ENCODE measurements at regions not wholly inside any gene's neighbourhood (a gene's known extent, or its start where the extent isn't known, plus 50 kb on each side); places are given as distances from the start of the nearest gene placed in this dataset.

DNA sequence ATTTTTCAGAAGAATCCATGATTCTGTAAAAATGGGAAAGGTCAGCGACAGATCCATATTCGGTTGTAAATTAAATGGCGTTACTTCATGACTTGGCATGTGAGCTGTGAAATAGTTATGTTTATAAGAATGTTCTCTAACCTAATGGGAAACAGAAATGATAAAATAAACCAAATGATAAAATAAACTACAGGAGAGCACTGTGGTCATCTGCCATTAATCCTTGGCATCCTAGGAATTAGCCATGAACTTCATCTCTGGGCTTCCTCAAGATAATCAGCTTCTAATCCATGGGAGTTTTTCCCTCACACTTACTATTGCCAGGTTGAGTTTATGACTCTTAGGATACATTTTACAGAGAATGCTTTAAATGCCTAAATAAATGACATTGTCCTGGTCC, 94.6 kb upstream of the SLC30A5 start:
- Histone ChIP-seq H3K9me3 (ENCODE audit: control insufficient read depth, insufficient read depth, low read depth, low read length) (no peaks in the 10 kb centered on the region), H3K27ac (ENCODE audit: extremely low read depth, low read depth, low read length) (no peak overlapping the region), H3K36me3 (ENCODE audit: control insufficient read depth in 2 of 2, insufficient read depth in 1 of 2, low read length in 2 of 2) (no peaks in the 10 kb centered on the region), H3K4me3 (ENCODE audit: low read depth, low read length) (no peak overlapping the region), H3K4me1 (ENCODE audit: control insufficient read depth, insufficient read depth, low read length) (no peaks in the 10 kb centered on the region)
- TF ChIP-seq PRDM1 (tag by site-specific recombination; IDR thresholded peaks at IDR 0.05) (no peak), ZNF777 (tag by site-specific recombination; IDR thresholded peaks at IDR 0.05; ENCODE audit: borderline replicate concordance) (no peak)
- TF ChIP-seq, protein P1, sequence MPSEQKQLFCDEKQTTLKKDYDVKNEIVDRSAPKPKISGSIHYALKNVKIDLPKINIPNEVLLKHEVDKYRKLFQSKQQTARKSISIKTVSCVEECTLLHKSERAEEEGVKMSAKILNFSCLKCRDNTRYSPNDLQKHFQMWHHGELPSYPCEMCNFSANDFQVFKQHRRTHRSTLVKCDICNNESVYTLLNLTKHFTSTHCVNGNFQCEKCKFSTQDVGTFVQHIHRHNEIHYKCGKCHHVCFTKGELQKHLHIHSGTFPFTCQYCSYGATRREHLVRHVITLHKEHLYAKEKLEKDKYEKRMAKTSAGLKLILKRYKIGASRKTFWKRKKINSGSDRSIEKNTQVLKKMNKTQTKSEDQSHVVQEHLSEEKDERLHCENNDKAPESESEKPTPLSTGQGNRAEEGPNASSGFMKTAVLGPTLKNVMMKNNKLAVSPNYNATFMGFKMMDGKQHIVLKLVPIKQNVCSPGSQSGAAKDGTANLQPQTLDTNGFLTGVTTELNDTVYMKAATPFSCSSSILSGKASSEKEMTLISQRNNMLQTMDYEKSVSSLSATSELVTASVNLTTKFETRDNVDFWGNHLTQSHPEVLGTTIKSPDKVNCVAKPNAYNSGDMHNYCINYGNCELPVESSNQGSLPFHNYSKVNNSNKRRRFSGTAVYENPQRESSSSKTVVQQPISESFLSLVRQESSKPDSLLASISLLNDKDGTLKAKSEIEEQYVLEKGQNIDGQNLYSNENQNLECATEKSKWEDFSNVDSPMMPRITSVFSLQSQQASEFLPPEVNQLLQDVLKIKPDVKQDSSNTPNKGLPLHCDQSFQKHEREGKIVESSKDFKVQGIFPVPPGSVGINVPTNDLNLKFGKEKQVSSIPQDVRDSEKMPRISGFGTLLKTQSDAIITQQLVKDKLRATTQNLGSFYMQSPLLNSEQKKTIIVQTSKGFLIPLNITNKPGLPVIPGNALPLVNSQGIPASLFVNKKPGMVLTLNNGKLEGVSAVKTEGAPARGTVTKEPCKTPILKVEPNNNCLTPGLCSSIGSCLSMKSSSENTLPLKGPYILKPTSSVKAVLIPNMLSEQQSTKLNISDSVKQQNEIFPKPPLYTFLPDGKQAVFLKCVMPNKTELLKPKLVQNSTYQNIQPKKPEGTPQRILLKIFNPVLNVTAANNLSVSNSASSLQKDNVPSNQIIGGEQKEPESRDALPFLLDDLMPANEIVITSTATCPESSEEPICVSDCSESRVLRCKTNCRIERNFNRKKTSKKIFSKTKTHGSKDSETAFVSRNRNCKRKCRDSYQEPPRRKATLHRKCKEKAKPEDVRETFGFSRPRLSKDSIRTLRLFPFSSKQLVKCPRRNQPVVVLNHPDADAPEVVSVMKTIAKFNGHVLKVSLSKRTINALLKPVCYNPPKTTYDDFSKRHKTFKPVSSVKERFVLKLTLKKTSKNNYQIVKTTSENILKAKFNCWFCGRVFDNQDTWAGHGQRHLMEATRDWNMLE (tag by site-specific recombination; conservative IDR thresholded peaks at IDR 0.05; ENCODE audit: low read depth), result no peak
- ChIA-PET CTCF (no interaction called here), POLR2A (no interaction called here)

DNA sequence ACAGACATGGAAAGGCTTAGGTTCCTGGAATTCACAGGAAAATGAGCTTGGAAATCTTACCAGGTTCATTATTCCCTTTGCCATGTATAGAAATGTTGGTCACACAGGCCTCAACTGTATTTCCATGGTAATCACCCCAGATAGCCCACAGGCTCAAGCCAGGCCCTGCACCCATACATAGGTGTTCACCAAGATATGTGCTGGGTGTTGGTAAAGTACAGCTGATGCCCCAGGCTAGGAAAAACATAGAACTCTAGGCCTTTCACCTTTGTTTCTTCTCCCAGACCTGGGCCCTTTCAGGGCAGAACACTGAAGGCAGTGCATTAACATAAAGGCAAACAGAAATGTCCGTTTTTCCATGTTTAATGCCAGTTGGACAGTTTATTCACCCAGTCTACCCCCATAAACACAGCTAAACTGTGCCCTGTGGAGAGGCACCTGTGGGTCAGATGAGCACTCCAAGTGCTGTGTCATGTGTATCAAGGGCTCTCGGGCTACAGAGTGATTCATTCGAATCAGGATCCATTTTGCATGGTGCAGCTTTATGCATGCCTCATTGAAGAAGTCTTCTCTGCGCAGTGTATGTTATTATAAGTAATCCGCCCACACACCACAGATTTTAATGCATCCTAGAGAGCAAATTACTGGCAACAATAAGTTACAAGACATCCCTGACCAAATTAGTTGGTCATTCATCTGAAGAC, 93.4 kb upstream of the SLC30A5 start:
- TF ChIP-seq, protein P2, sequence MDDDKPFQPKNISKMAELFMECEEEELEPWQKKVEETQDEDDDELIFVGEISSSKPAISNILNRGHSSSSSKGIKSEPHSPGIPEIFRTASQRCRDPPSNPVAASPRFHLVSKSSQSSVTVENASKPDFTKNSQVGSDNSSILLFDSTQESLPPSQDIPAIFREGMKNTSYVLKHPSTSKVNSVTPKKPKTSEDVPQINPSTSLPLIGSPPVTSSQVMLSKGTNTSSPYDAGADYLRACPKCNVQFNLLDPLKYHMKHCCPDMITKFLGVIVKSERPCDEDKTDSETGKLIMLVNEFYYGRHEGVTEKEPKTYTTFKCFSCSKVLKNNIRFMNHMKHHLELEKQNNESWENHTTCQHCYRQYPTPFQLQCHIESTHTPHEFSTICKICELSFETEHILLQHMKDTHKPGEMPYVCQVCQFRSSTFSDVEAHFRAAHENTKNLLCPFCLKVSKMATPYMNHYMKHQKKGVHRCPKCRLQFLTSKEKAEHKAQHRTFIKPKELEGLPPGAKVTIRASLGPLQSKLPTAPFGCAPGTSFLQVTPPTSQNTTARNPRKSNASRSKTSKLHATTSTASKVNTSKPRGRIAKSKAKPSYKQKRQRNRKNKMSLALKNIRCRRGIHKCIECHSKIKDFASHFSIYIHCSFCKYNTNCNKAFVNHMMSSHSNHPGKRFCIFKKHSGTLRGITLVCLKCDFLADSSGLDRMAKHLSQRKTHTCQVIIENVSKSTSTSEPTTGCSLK (tag by site-specific recombination; IDR thresholded peaks at IDR 0.05), result no peak
- TF ChIP-seq ZNF560 (tag by site-specific recombination; IDR thresholded peaks at IDR 0.05; ENCODE audit: borderline replicate concordance), result no peak
- no peak for TF ChIP-seq ZNF76 (tag by site-specific recombination; IDR thresholded peaks at IDR 0.05; ENCODE audit: borderline replicate concordance, low read depth)
- TF ChIP-seq, protein P3, sequence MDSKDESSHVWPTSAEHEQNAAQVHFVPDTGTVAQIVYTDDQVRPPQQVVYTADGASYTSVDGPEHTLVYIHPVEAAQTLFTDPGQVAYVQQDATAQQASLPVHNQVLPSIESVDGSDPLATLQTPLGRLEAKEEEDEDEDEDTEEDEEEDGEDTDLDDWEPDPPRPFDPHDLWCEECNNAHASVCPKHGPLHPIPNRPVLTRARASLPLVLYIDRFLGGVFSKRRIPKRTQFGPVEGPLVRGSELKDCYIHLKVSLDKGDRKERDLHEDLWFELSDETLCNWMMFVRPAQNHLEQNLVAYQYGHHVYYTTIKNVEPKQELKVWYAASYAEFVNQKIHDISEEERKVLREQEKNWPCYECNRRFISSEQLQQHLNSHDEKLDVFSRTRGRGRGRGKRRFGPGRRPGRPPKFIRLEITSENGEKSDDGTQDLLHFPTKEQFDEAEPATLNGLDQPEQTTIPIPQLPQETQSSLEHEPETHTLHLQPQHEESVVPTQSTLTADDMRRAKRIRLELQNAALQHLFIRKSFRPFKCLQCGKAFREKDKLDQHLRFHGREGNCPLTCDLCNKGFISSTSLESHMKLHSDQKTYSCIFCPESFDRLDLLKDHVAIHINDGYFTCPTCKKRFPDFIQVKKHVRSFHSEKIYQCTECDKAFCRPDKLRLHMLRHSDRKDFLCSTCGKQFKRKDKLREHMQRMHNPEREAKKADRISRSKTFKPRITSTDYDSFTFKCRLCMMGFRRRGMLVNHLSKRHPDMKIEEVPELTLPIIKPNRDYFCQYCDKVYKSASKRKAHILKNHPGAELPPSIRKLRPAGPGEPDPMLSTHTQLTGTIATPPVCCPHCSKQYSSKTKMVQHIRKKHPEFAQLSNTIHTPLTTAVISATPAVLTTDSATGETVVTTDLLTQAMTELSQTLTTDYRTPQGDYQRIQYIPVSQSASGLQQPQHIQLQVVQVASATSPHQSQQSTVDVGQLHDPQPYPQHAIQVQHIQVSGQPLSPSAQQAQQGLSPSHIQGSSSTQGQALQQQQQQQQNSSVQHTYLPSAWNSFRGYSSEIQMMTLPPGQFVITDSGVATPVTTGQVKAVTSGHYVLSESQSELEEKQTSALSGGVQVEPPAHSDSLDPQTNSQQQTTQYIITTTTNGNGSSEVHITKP (tag by site-specific recombination; IDR thresholded peaks at IDR 0.05), result no peak
- no peak for TF ChIP-seq ZNF146 (tag by site-specific recombination; IDR thresholded peaks at IDR 0.05)
- TF ChIP-seq ZNF335 (tag by site-specific recombination; conservative IDR thresholded peaks at IDR 0.05), result no peak
- TF ChIP-seq ZNF239 (tag by site-specific recombination; IDR thresholded peaks at IDR 0.05), result no peak
- TF ChIP-seq OSR2 (tag by site-specific recombination; IDR thresholded peaks at IDR 0.05), result no peak
- TF ChIP-seq ZNF624 (tag by site-specific recombination; IDR thresholded peaks at IDR 0.05), result no peak
- no peak for TF ChIP-seq ZNF274 (IDR thresholded peaks at IDR 0.05; ENCODE audit: low read length)
- no peak for TF ChIP-seq ZNF274 (tag by site-specific recombination; IDR thresholded peaks at IDR 0.05; ENCODE audit: borderline replicate concordance)
- Histone ChIP-seq H3K36me3 (ENCODE audit: control insufficient read depth in 2 of 2, insufficient read depth in 1 of 2, low read length in 2 of 2) (no peaks in the 10 kb centered on the region), H3K9me3 (ENCODE audit: control insufficient read depth, insufficient read depth, low read depth, low read length) (no peaks in the 10 kb centered on the region), H3K4me3 (ENCODE audit: low read depth, low read length) (no peak overlapping the region), H3K4me1 (ENCODE audit: control insufficient read depth, insufficient read depth, low read length) (no peaks in the 10 kb centered on the region), H3K27ac (ENCODE audit: extremely low read depth, low read depth, low read length) (no peak overlapping the region)
- ChIA-PET POLR2A (no interaction called here), CTCF (interaction anchor here (1.1 to 1.2 kb wide), 2 partner anchors 12 to 43 kb away, joined by 3 read pairs; no protein-coding TSS in a partner anchor)
